ENCODE measurements at regions not wholly inside any gene's neighbourhood (a gene's known extent, or its start where the extent isn't known, plus 50 kb on each side); places are given as distances from the start of the nearest gene placed in this dataset.
"Not testable (repeated sequence)": the region's sequence is repeated elsewhere in the genome, so short reads cannot be mapped to it uniquely, and the experiment has no call there.

DNA sequence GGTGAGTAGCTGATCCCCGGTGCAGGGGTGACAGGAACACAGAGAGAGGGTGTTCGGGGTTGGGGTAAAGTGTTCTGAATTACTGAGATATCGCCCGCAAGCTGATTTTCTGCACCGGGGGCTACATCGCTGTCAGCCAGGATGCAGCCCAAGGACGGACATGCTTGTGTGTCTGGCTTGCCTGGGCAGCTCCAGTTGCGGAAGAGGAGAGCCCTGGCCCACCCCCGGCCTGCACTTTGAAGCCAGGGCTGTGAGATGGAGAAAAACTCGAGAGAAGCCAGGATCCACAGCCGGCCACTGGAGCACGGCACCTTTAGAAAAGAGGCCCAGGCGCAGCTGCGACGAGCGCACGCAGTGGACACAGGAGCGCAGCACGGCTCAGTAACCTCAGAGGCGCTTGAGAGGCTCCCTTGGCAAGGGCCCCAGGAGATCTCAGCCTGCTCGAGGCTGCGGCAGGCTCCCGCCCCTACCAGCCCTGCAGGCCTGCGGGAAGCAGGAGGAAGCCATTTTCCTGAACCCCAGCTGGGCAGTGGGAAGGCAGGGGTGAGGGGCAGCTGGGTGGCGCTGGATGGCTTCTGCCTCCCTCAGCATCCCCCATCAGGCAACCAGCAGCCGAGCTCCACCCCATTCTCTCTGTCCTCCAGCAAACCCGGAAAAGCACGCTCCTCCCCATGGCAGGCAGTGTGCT, 59.2 kb downstream of the C9orf50 start:
- no peak for DNase-seq (ENCODE audit: low read depth in 2 of 2)

DNA sequence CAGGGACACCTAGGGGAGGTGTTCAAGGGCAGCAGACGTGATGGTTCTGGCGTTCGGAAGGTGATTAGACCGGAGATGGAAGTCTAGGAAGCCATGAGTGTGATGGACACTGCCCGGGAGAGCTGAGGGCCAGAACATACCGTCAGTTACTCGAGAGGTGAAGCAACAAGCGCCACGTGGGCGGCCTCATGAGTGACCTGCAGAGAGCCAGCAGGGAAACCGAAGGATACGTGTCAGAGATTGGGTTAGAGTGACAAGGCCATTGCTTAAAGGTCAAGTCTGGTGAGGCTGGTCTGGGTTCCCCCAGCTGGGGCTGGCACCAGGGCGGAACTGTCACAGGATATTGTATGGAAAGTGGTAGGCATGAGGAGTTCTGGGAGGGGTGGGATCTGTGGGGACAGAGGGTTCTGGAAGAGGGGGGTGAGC, 60.0 kb downstream of the C9orf50 start:
- DNase-seq (ENCODE audit: low read depth in 2 of 2), result no peak

DNA sequence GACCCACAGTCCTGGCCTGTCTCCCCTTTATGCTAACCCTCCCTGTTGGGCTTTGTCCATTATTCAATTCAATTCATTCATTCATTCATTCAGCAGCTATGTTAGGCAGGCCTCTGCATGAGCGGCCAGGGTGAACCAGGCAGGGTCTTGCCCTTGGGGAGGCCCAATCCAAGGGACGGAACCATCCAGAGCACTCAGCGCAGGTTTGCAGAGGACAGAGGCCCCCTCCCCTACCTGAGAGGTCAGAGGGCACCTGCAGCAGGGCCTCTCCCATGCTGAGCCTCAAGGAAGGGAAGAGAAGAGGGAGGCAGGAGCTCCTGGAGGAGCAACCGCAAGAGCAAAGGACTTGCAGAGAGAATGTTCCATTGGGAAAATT, 61.4 kb downstream of the C9orf50 start:
- DNase-seq (ENCODE audit: low read depth in 2 of 2), result no peak

DNA sequence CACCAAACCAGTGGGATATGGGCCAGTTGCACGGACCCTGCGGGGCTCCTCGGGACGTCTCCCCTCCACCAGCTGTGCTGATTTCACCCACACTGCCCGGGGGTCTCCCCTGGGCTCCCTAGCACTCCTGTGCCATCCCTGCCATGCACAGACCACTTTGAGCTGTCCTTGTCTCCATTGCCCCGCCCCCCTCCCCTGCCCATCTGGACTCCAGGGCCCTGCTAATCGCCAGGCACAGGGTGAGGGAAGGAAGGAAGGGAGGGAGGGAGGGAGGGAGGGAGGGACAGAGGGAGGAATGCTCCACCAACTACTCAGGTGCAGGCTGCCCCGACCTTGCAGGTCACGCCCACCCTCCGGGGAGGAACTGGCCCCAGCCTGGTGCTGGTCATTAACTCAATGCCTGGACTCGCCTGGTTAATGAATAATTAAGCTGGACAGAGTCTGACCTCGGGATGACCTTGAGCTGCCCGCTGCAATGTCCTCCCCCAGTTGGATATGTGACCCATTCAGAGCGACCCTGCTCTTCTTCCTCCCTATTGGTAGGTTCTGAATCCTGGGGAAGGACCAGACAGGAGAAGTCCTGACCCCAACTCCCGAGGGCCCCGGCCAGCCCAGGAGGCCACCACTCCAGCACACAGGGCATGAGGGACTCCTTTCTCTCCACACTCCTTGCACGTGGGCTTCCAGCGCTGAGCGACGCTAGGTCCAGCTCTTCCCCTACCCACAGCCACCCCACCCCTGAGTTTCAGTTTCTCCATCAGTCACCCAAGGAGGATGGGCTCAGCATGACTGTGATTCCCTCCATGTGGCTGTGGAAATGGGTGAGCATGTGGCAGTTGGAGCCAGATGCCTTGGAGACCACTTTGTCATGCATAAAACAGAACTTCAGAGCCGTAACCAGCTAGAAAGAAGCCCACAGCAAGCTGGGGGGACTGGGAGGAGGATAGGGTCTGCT, 62.1 kb downstream of the C9orf50 start:
- DNase-seq (ENCODE audit: low read depth in 2 of 2), result no peak

GRCh38 chr9:129558063-129558550, 62.8 kb downstream of the C9orf50 start:
- DNase-seq (ENCODE audit: low read depth in 2 of 2), result no peak

DNA sequence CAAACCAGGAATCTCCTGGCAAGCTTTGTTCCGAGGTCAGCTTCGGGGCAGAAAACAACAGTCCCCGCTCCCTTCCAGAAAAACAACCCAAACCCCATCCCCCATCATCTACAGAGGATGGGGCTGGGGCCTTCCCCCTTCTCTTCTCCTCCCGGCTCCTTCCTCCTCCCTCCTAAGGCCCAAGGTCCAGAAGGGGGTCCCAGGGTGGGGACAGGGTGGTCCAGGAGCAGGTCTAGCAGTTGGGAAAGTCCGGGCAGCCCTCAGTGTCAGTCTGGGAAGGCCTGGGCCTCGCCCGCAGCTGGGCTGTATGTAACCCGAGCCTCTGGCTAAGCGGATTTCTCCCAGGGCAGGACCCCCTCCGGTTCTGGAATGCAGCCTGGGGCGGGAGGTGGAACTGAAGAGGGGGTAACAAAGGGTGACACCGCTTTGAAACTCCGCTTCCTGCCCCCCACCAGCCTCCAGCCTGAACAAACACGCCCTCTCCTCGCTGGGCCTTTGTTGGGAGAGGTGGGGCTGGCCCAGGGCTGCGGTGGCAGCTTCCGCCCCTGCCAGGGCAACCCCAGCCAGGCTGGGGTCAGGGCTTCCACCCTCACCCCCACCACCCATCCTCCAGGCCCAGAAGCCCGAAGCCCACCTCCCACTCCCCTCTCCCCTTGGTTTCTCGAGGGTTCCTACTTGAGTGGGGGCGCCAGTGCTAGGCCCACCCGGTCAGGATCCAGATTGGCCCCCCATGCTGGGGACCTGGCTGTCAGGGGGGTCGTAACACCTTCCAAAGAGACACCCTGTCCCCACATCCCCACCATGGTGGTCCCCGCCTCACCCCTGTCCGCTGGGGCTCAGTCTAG, 63.5 kb downstream of the C9orf50 start:
- DNase-seq (ENCODE audit: low read depth in 2 of 2), result no peak

DNA sequence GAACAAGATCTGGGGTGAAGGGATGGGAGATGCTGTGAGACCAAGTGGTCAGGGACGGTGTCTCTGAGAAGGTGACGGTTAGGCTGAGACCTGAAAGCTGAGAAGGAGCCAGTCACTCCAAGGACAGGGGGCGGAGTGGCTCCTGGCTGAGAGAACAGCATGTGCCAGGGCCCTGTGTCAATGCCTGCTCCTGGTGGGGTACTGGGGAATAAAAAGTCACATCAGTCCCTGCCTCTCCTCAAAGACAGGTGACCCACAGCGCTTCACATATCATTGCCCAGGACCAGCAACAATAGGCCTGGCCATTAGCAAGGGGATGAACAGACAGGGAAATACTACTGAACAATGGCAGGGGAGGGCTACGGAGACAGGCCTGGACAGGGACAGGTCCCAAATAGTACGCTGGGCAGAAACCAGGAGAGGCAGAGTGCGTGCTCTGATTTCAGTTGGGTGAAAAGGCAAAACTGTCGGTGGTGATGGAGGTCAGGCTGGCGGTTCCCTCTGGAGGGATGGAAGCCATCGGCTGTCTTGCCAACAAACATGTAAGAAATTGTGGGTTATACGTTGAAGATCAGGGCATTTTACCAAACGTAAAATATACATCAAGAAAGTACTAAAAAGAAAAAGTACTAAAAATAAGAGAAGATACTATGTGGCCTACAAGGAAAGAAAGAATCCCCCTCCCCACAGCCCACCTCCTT, 64.3 kb downstream of the C9orf50 start:
- no peak for DNase-seq (ENCODE audit: low read depth in 2 of 2)

GRCh38 chr9:129555512-129556215, 65.2 kb downstream of the C9orf50 start:
- no peak for DNase-seq (ENCODE audit: low read depth in 2 of 2)

DNA sequence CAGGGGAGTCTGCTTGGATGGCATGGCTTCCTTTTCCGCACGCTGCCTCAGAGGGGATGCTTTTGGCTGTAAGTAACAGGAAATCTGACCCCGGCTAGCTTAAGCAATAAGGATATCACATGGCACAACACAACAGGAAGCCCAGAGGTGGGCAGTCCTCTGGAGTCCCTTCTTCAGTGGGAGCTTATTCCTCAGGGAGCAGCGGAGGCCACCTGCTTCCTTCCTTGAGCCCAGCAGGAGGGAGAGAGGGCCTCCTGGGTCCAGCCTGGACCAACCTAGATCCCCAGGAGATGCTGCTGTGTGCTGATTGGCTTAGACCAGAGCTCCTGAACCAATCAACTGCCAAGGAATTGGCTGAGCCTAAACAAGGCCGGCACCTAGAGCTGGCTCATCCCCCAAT, 66.3 kb downstream of the C9orf50 start:
- no peak for DNase-seq (ENCODE audit: low read depth in 2 of 2)

- DNase-seq (ENCODE audit: low read depth in 2 of 2), result no peak
Observed at GRCh38 chr9:129553277-129553676, 67.6 kb downstream of the C9orf50 start.

DNA sequence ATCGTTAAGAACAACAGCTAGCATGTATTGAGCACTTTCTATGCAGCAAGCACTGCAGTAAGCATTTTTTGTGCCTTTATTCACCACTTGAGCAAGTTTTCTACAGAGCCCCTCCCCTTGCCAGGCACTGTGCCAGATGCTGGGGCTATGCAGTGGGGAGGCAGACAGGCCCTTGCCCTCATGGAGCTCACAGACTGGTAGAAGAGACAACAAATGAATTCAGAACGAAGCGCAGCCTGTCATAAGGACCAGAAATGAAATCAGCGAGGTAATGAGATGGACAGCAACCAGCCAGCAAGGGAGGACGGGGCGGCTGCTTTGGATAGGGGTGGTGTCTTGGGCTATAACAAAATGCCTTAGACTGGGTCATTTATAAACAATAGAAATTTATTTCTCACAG, 68.8 kb downstream of the C9orf50 start:
- DNase-seq (ENCODE audit: low read depth in 2 of 2), result no peak

- DNase-seq (ENCODE audit: low read depth in 2 of 2), result no peak
Observed at GRCh38 chr9:129551393-129551973, 69.4 kb downstream of the C9orf50 start.

GRCh38 chr9:129550977-129551376, 69.9 kb downstream of the C9orf50 start:
- DNase-seq (ENCODE audit: low read depth in 2 of 2), result not testable (repeated sequence)

- DNase-seq (ENCODE audit: low read depth in 2 of 2), result no peak
Observed at GRCh38 chr9:129550199-129550839, 70.6 kb downstream of the C9orf50 start.

DNA sequence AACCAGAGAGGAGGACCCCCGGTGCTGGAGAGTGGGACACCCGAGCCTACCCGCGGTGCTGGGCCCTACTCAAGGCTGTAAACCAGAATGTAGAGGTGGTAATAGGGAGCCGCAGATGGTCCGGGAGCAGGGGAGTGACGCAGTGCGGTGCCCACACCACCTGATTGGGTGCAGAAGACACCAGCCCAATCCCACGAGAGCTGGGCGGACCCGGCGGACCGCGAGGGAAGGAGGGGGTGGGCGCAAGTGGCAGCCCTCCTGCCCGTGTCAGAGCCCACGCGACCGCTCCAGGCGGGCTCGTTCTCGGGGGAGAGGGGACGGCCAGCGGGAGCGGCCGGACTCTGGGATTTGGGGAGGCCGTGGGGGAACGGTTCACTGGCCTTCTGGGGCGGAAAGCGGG, 71.2 kb downstream of the C9orf50 start:
- DNase-seq (ENCODE audit: low read depth in 2 of 2), result no peak

GRCh38 chr9:129549139-129549538, 71.8 kb downstream of the C9orf50 start:
- no peak for DNase-seq (ENCODE audit: low read depth in 2 of 2)

GRCh38 chr9:129548571-129549135, 72.2 kb downstream of the C9orf50 start:
- no peak for DNase-seq (ENCODE audit: low read depth in 2 of 2)

GRCh38 chr9:129547869-129548570, 72.9 kb downstream of the C9orf50 start:
- no peak for DNase-seq (ENCODE audit: low read depth in 2 of 2)

- no peak for DNase-seq (ENCODE audit: low read depth in 2 of 2)
Observed at GRCh38 chr9:129547063-129547462, 73.8 kb downstream of the C9orf50 start.
